ENCODE measurements at regions not wholly inside any gene's neighbourhood (a gene's known extent, or its start where the extent isn't known, plus 50 kb on each side); places are given as distances from the start of the nearest gene placed in this dataset.

GRCh38 chr2:11012131-11012693 is 100.5 kb downstream of the KCNF1 start:
- BruUV-seq (replicated peaks) = no TSS peak
- H3K27me3 ChIP-seq (ENCODE audit: insufficient read depth, low read length) = no peaks in the 10 kb centered on the region; the same call in 1 of the 2 replicates
- no peak overlapping the region for H3K9ac ChIP-seq (ENCODE audit: low read length)
- no peaks in the 10 kb centered on the region for H3K79me2 ChIP-seq (ENCODE audit: insufficient read depth, low read length)
- no peak overlapping the region for H3K4me2 ChIP-seq (ENCODE audit: low read length)
- ChIA-PET RAD21 (ENCODE audit: low non-redundant PET in 1 of 2, low total read pairs in 2 of 2, uncharacterized antibody in 2 of 2, unreplicated experiment in 2 of 2) (no interaction called here), POLR2A (no interaction called here), CTCF (no interaction called here)
- ATAC-seq (no peak), DNase-seq (ENCODE audit: low read depth, low spot score) (no peak)
- H3K4me1 ChIP-seq (ENCODE audit: control insufficient read depth in 1 of 2, insufficient read depth in 2 of 2, low read length in 2 of 2) = no peaks in the 10 kb centered on the region
- H2AFZ ChIP-seq (ENCODE audit: low read depth, low read length, poor library complexity, severe bottlenecking) = no peak overlapping the region
- no peaks in the 10 kb centered on the region for H3K9me2 ChIP-seq (ENCODE audit: insufficient read depth)
- H3K36me3 ChIP-seq (ENCODE audit: control insufficient read depth in 1 of 2, insufficient read depth in 2 of 2, low read length in 2 of 2) = no peaks in the 10 kb centered on the region
- no peaks in the 10 kb centered on the region for H4K20me1 ChIP-seq (ENCODE audit: insufficient read depth)
- no peaks in the 10 kb centered on the region; a peak in 1 of 4 replicates for H3K9me3 ChIP-seq (ENCODE audit: control insufficient read depth in 1 of 2, insufficient read depth in 1 of 2, low read depth in 1 of 2, low read length in 2 of 2)
- TF ChIP-seq RAD21 (IDR thresholded peaks at IDR 0.05; ENCODE audit: low read depth) (no peak), REST (IDR thresholded peaks at IDR 0.05; ENCODE audit: low read depth) (no peak), CEBPB (IDR thresholded peaks at IDR 0.05; ENCODE audit: low read depth) (no peak), ZNF274 (IDR thresholded peaks at IDR 0.05; ENCODE audit: low read depth, low read length) (no peak), ELF1 (IDR thresholded peaks at IDR 0.05; ENCODE audit: borderline replicate concordance, low read depth) (no peak), SP1 (IDR thresholded peaks at IDR 0.05; ENCODE audit: low read depth) (no peak), ATF3 (IDR thresholded peaks at IDR 0.05) (no peak), ZFX (IDR thresholded peaks at IDR 0.05) (no peak), TCF7L2 (IDR thresholded peaks at IDR 0.05; ENCODE audit: borderline replicate concordance, extremely low read depth, insufficient read depth, insufficient read length) (no peak), JUND (IDR thresholded peaks at IDR 0.05) (no peak)
- H3K27ac ChIP-seq (ENCODE audit: low read depth, low read length) = no peak overlapping the region
- intact Hi-C loops (cut with micrococcal nuclease) = no loop called here
- no peak overlapping the region for H3K4me3 ChIP-seq (replicated peaks in 1 of 2; ENCODE audit: low read depth in 1 of 2, low read length in 2 of 2)
